ENCODE measurements at regions not wholly inside any gene's neighbourhood (a gene's known extent, or its start where the extent isn't known, plus 50 kb on each side); places are given as distances from the start of the nearest gene placed in this dataset.

- TF ChIP-seq, protein P1, sequence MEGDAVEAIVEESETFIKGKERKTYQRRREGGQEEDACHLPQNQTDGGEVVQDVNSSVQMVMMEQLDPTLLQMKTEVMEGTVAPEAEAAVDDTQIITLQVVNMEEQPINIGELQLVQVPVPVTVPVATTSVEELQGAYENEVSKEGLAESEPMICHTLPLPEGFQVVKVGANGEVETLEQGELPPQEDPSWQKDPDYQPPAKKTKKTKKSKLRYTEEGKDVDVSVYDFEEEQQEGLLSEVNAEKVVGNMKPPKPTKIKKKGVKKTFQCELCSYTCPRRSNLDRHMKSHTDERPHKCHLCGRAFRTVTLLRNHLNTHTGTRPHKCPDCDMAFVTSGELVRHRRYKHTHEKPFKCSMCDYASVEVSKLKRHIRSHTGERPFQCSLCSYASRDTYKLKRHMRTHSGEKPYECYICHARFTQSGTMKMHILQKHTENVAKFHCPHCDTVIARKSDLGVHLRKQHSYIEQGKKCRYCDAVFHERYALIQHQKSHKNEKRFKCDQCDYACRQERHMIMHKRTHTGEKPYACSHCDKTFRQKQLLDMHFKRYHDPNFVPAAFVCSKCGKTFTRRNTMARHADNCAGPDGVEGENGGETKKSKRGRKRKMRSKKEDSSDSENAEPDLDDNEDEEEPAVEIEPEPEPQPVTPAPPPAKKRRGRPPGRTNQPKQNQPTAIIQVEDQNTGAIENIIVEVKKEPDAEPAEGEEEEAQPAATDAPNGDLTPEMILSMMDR (IDR thresholded peaks at IDR 0.05): no peak
- TF ChIP-seq POLR2A (IDR thresholded peaks at IDR 0.05): no peak
Measured at GRCh38 chr6:15945593-15946159, 183.2 kb upstream of the MYLIP start.

Measured in body of pancreas (tissue), 4 donors.